ENCODE measurements at regions not wholly inside any gene's neighbourhood (a gene's known extent, or its start where the extent isn't known, plus 50 kb on each side); places are given as distances from the start of the nearest gene placed in this dataset.

GRCh38 chr3:18743761-18744160 is 318.6 kb upstream of the SATB1 start:
- no peak for DNase-seq
- Histone ChIP-seq H3K9me3 (no peaks in the 10 kb centered on the region), H3K4me3 (no peak overlapping the region), H3K27me3 (no peaks in the 10 kb centered on the region), H3K36me3 (no peaks in the 10 kb centered on the region), H3K4me1 (no peaks in the 10 kb centered on the region), H3K27ac (no peak overlapping the region)
- no peak for TF ChIP-seq POLR2A (IDR thresholded peaks at IDR 0.05)
- TF ChIP-seq CTCF (IDR thresholded peaks at IDR 0.05) = no peak
- intact Hi-C loops (cut with DNase I) = no loop called here
- WGBS, 2 donors = 53 to 71% methylated on average over 2 of the region's 2 CpGs

GRCh38 chr3:18740631-18741583 is 315.8 kb upstream of the SATB1 start:
- WGBS, 2 donors = 51 to 74% methylated on average over 12 of the region's 12 CpGs
- H3K4me3 ChIP-seq = no peak overlapping the region
- intact Hi-C loops (cut with DNase I) = no loop called here
- no peaks in the 10 kb centered on the region for H3K4me1 ChIP-seq
- DNase-seq = no peak
- no peak for TF ChIP-seq POLR2A (IDR thresholded peaks at IDR 0.05)
- no peak for TF ChIP-seq CTCF (IDR thresholded peaks at IDR 0.05)
- H3K9me3 ChIP-seq = no peaks in the 10 kb centered on the region
- H3K36me3 ChIP-seq = no peaks in the 10 kb centered on the region
- peak overlapping the region in 2 of 4 donors; percentile 37 to 53 for H3K27ac ChIP-seq
- no peaks in the 10 kb centered on the region for H3K27me3 ChIP-seq

- H3K27ac ChIP-seq = no peak overlapping the region
- intact Hi-C loops (cut with DNase I) = no loop called here
- H3K4me1 ChIP-seq = no peaks in the 10 kb centered on the region
- TF ChIP-seq CTCF (IDR thresholded peaks at IDR 0.05) (no peak), POLR2A (IDR thresholded peaks at IDR 0.05) (no peak)
- WGBS, 2 donors = 48 to 61% methylated on average over 3 of the region's 3 CpGs
- no peaks in the 10 kb centered on the region for H3K9me3 ChIP-seq
- H3K4me3 ChIP-seq = no peak overlapping the region
- H3K36me3 ChIP-seq = no peaks in the 10 kb centered on the region
- H3K27me3 ChIP-seq = no peaks in the 10 kb centered on the region
- DNase-seq = no peak
These were observed 313.9 kb upstream of the SATB1 start for GRCh38 chr3:18739099-18739433.

GRCh38 chr3:18738393-18739098 is 313.4 kb upstream of the SATB1 start:
- intact Hi-C loops (cut with DNase I) = no loop called here
- 60 to 75% methylated on average over 1 of the region's 1 CpG for WGBS, 2 donors
- H3K9me3 ChIP-seq = no peaks in the 10 kb centered on the region
- DNase-seq = no peak
- no peak overlapping the region for H3K4me3 ChIP-seq
- no peaks in the 10 kb centered on the region for H3K27me3 ChIP-seq
- H3K27ac ChIP-seq = no peak overlapping the region
- no peak for TF ChIP-seq CTCF (IDR thresholded peaks at IDR 0.05)
- TF ChIP-seq POLR2A (IDR thresholded peaks at IDR 0.05) = no peak
- H3K4me1 ChIP-seq = no peaks in the 10 kb centered on the region
- H3K36me3 ChIP-seq = no peaks in the 10 kb centered on the region

- no peaks in the 10 kb centered on the region for H3K4me1 ChIP-seq
- no peak for DNase-seq
- no peaks in the 10 kb centered on the region for H3K9me3 ChIP-seq
- no peak overlapping the region for H3K4me3 ChIP-seq
- 69 to 75% methylated on average over 2 of the region's 2 CpGs for WGBS, 2 donors
- H3K27ac ChIP-seq = no peak overlapping the region
- intact Hi-C loops (cut with DNase I) = no loop called here
- H3K36me3 ChIP-seq = no peaks in the 10 kb centered on the region
- no peak for TF ChIP-seq POLR2A (IDR thresholded peaks at IDR 0.05)
- no peak for TF ChIP-seq CTCF (IDR thresholded peaks at IDR 0.05)
- H3K27me3 ChIP-seq = no peaks in the 10 kb centered on the region
These were observed 309.9 kb upstream of the SATB1 start for GRCh38 chr3:18735005-18735404.

Measured in esophagus squamous epithelium (tissue), 5 donors.